Left renal cortex interstitium (tissue), 4 donors: ENCODE measurements at regions not wholly inside any gene's neighbourhood (a gene's known extent, or its start where the extent isn't known, plus 50 kb on each side); places are given as distances from the start of the nearest gene placed in this dataset.
"Not testable (repeated sequence)": the region's sequence is repeated elsewhere in the genome, so short reads cannot be mapped to it uniquely, and the experiment has no call there.

ENCODE experiments used
- DNase-seq, 4 donors: peaks; one replicate each; pipeline ENCODE4 v3.0.0-alpha.2; 2013; ENCODE audit warnings: low read depth in 4 of 4, low spot score in 2 of 4, missing footprints in 1 of 4

- DNase-seq: no peak
Measured at GRCh38 chr14:83247924-83248639, 1714.4 kb upstream of the SEL1L start.

GRCh38 chr14:83251402-83251801 lies 1717.7 kb upstream of the SEL1L start:
- DNase-seq: no peak

GRCh38 chr14:83253870-83254269 lies 1720.2 kb upstream of the SEL1L start:
- DNase-seq: no peak

GRCh38 chr14:83255015-83255726 lies 1721.5 kb upstream of the SEL1L start:
- no peak for DNase-seq

GRCh38 chr14:83255727-83256090 lies 1722.1 kb upstream of the SEL1L start:
- DNase-seq: no peak

GRCh38 chr14:83257466-83258439 lies 1724.1 kb upstream of the SEL1L start:
- DNase-seq: no peak

GRCh38 chr14:83260751-83261150 lies 1727.1 kb upstream of the SEL1L start:
- DNase-seq: no peak

- no peak for DNase-seq
Measured at GRCh38 chr14:83269583-83269982, 1735.9 kb upstream of the SEL1L start.

GRCh38 chr14:83271663-83272062 lies 1738.0 kb upstream of the SEL1L start:
- no peak for DNase-seq

- DNase-seq: no peak
Measured at GRCh38 chr14:83280719-83281118, 1747.1 kb upstream of the SEL1L start.

GRCh38 chr14:83282706-83283105 lies 1749.1 kb upstream of the SEL1L start:
- DNase-seq: no peak

GRCh38 chr14:83287300-83287699 lies 1753.6 kb upstream of the SEL1L start:
- DNase-seq: no peak

- no peak for DNase-seq
Measured at GRCh38 chr14:83289390-83289789, 1755.7 kb upstream of the SEL1L start.

GRCh38 chr14:83289896-83290295 lies 1756.2 kb upstream of the SEL1L start:
- no peak for DNase-seq

- DNase-seq: no peak
Measured at GRCh38 chr14:83290447-83290846, 1756.8 kb upstream of the SEL1L start.

- no peak for DNase-seq
Measured at GRCh38 chr14:83291714-83292113, 1758.1 kb upstream of the SEL1L start.

GRCh38 chr14:83294941-83295340 lies 1761.3 kb upstream of the SEL1L start:
- no peak for DNase-seq

GRCh38 chr14:83297361-83297760 lies 1763.7 kb upstream of the SEL1L start:
- no peak for DNase-seq

GRCh38 chr14:83298016-83298415 lies 1764.4 kb upstream of the SEL1L start:
- not testable (repeated sequence) for DNase-seq

GRCh38 chr14:83300476-83301064 lies 1766.9 kb upstream of the SEL1L start:
- DNase-seq: peak; percentile 7 to 25 (median 10)

- DNase-seq: no peak
Measured at GRCh38 chr14:83301791-83302190, 1768.1 kb upstream of the SEL1L start.
